ENCODE measurements at regions not wholly inside any gene's neighbourhood (a gene's known extent, or its start where the extent isn't known, plus 50 kb on each side); places are given as distances from the start of the nearest gene placed in this dataset.

DNA sequence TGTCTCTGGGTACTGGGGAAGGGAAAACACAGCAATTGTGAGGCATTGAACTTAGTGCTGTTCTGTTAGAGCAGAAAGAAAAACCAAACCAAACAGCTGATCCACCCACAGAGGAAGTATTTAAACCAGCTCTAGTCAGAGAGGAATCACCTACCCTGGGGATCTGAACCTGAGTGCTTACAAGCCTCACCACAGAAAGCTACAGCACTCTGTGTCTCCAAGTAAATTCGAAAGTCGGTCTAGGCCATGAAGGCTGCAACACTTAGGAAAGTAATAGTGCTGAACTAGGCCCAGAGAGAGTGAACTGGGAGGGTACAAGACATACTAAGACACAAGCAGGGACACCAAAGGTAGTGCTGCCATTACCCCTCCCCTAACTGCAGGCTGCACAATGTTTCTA lies 142.2 kb upstream of the CXorf51A start:
- no peak for TF ChIP-seq CTCF (IDR thresholded peaks at IDR 0.05)
- no peak for TF ChIP-seq POLR2A (IDR thresholded peaks at IDR 0.05)

Measured in adrenal gland (tissue), 5 donors.